ENCODE measurements at regions not wholly inside any gene's neighbourhood (a gene's known extent, or its start where the extent isn't known, plus 50 kb on each side); places are given as distances from the start of the nearest gene placed in this dataset.

DNA sequence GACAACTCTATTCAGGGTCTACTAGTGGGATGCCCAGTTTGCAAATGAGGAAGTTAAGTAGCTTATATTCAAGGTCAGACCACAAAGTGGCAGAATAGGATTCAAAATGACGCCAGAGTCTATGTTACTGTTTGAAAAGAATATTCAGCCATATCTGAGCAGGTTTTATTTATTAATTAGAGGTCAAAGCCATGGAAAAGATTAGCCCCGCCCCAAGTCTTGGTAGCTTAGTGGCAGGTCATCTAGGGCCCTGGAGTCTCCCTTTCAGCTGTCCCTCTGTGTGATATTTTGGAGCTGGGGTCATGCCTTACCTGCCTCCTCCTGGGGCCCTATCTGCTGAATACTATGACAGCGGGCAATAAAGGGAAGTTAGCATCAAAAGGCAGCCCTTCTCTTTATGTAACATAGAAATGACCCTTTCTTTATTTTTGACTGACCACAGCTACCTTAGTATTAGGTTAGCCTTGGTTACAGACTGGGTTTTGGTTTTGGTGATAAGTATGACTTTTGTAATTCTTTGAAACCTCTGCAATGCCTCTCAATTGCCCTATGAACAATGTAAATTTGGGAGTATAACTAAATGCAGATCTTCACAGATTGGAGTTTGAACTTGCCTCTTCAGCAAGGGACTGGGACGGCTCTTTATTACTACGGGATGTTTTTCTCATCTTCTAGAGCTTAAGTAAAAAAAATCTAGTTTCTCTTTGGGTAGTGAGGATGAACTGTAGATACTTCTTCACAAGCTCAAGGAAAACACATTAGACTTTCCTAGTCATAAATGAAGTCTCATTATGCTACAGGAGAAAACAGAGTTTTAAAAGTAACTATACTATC is 153.0 kb upstream of the ITGA4 start:
- TF ChIP-seq CTCF (IDR thresholded peaks at IDR 0.05) (no peak), EZH2 (IDR thresholded peaks at IDR 0.05) (no peak)

All from neural progenitor cell (in vitro differentiated cells).